Stomach smooth muscle (tissue), 2 donors: ENCODE measurements at regions not wholly inside any gene's neighbourhood (a gene's known extent, or its start where the extent isn't known, plus 50 kb on each side); places are given as distances from the start of the nearest gene placed in this dataset.
"Not testable (repeated sequence)": the region's sequence is repeated elsewhere in the genome, so short reads cannot be mapped to it uniquely, and the experiment has no call there.

Experiments used
- H3K27ac ChIP-seq: one replicate; pipeline ENCODE4 v1.7.0; 2013; ENCODE audit warnings: mild to moderate bottlenecking, low read length, inconsistent platforms
- H3K27me3 ChIP-seq, 2 donors: one replicate each; pipeline ENCODE4 v1.7.0; 2013; ENCODE audit warnings: low read length in 2 of 2; ENCODE audit not compliant: insufficient read depth in 2 of 2, control insufficient read depth in 1 of 2
- H3K36me3 ChIP-seq, 2 donors: one replicate each; pipeline ENCODE4 v1.7.0; 2013; ENCODE audit warnings: low read length in 2 of 2; ENCODE audit not compliant: control insufficient read depth in 2 of 2, insufficient read depth in 2 of 2
- H3K4me1 ChIP-seq: one replicate; pipeline ENCODE4 v1.7.0; 2013; ENCODE audit warnings: low read length; ENCODE audit not compliant: control insufficient read depth, insufficient read depth
- H3K4me3 ChIP-seq, 2 donors: one replicate each; pipeline ENCODE4 v1.7.0; 2013; ENCODE audit warnings: low read length in 2 of 2
- H3K9ac ChIP-seq, 2 donors: one replicate each; pipeline ENCODE4 v1.7.0; 2013; ENCODE audit warnings: low read length in 2 of 2, mild to moderate bottlenecking in 1 of 2
- H3K9me3 ChIP-seq, 2 donors: one replicate each; pipeline ENCODE4 v1.7.0; 2013; ENCODE audit warnings: low read length in 2 of 2; ENCODE audit not compliant: control insufficient read depth in 2 of 2
- donor health status: healthy.
- donor health status: Pancreatic carcinoma.

- Histone ChIP-seq H3K36me3 (no peaks in the 10 kb centered on the region), H3K27me3 (no peaks in the 10 kb centered on the region), H3K9ac (no peak overlapping the region), H3K9me3 (no peaks in the 10 kb centered on the region), H3K4me1 (no peaks in the 10 kb centered on the region), H3K4me3 (no peak overlapping the region), H3K27ac (no peak overlapping the region)
Observed at GRCh38 chr3:20743553-20744321, 557.7 kb upstream of the SGO1 start.

GRCh38 chr3:20742903-20743552 is 557.0 kb upstream of the SGO1 start:
- Histone ChIP-seq H3K4me1 (no peaks in the 10 kb centered on the region), H3K9me3 (no peaks in the 10 kb centered on the region), H3K9ac (no peak overlapping the region), H3K27me3 (no peaks in the 10 kb centered on the region), H3K36me3 (no peaks in the 10 kb centered on the region), H3K27ac (no peak overlapping the region), H3K4me3 (no peak overlapping the region)

- H3K27ac ChIP-seq = no peak overlapping the region
- no peaks in the 10 kb centered on the region for H3K36me3 ChIP-seq
- H3K9me3 ChIP-seq = no peaks in the 10 kb centered on the region
- H3K27me3 ChIP-seq = no peaks in the 10 kb centered on the region
- H3K4me3 ChIP-seq = no peak overlapping the region
- no peaks in the 10 kb centered on the region for H3K4me1 ChIP-seq
- H3K9ac ChIP-seq = no peak overlapping the region
Observed at GRCh38 chr3:20741381-20741780, 555.4 kb upstream of the SGO1 start.

GRCh38 chr3:20739814-20740213 is 553.8 kb upstream of the SGO1 start:
- H3K27ac ChIP-seq = no peak overlapping the region
- no peaks in the 10 kb centered on the region for H3K27me3 ChIP-seq
- no peak overlapping the region for H3K4me3 ChIP-seq
- no peaks in the 10 kb centered on the region for H3K36me3 ChIP-seq
- H3K9me3 ChIP-seq = no peaks in the 10 kb centered on the region
- no peaks in the 10 kb centered on the region for H3K4me1 ChIP-seq
- no peak overlapping the region for H3K9ac ChIP-seq

- no peak overlapping the region for H3K27ac ChIP-seq
- no peak overlapping the region for H3K4me3 ChIP-seq
- no peaks in the 10 kb centered on the region for H3K27me3 ChIP-seq
- no peaks in the 10 kb centered on the region for H3K4me1 ChIP-seq
- no peaks in the 10 kb centered on the region for H3K36me3 ChIP-seq
- H3K9ac ChIP-seq = no peak overlapping the region
- H3K9me3 ChIP-seq = no peaks in the 10 kb centered on the region
Observed at GRCh38 chr3:20736287-20736852, 550.4 kb upstream of the SGO1 start.

GRCh38 chr3:20729185-20729584 is 543.2 kb upstream of the SGO1 start:
- H3K27me3 ChIP-seq = no peaks in the 10 kb centered on the region
- no peaks in the 10 kb centered on the region for H3K36me3 ChIP-seq

GRCh38 chr3:20726786-20727185 is 540.8 kb upstream of the SGO1 start:
- Histone ChIP-seq H3K27ac (no peak overlapping the region), H3K4me1 (no peaks in the 10 kb centered on the region), H3K27me3 (no peaks in the 10 kb centered on the region), H3K9ac (no peak overlapping the region), H3K36me3 (no peaks in the 10 kb centered on the region), H3K4me3 (no peak overlapping the region), H3K9me3 (no peaks in the 10 kb centered on the region)

More at GRCh38 chr3:20729185-20729584, 543.2 kb upstream of the SGO1 start:
- Histone ChIP-seq H3K9ac (no peak overlapping the region), H3K4me1 (no peaks in the 10 kb centered on the region), H3K4me3 (no peak overlapping the region), H3K27ac (no peak overlapping the region), H3K9me3 (no peaks in the 10 kb centered on the region)

GRCh38 chr3:20724241-20724640 is 538.2 kb upstream of the SGO1 start:
- H3K4me3 ChIP-seq = no peak overlapping the region
- H3K4me1 ChIP-seq = no peaks in the 10 kb centered on the region
- H3K9me3 ChIP-seq = no peaks in the 10 kb centered on the region
- H3K9ac ChIP-seq = no peak overlapping the region
- no peak overlapping the region for H3K27ac ChIP-seq
- no peaks in the 10 kb centered on the region for H3K36me3 ChIP-seq
- no peaks in the 10 kb centered on the region for H3K27me3 ChIP-seq

GRCh38 chr3:20716425-20716824 is 530.4 kb upstream of the SGO1 start:
- H3K27ac ChIP-seq, H3K9me3 ChIP-seq, H3K4me1 ChIP-seq, H3K9ac ChIP-seq, H3K4me3 ChIP-seq, H3K36me3 ChIP-seq, H3K27me3 ChIP-seq: not testable (repeated sequence)

GRCh38 chr3:20701641-20702040 is 515.6 kb upstream of the SGO1 start:
- no peaks in the 10 kb centered on the region for H3K27me3 ChIP-seq
- H3K9ac ChIP-seq = no peak overlapping the region
- no peak overlapping the region for H3K27ac ChIP-seq
- H3K36me3 ChIP-seq = no peaks in the 10 kb centered on the region
- H3K9me3 ChIP-seq = no peaks in the 10 kb centered on the region
- no peaks in the 10 kb centered on the region for H3K4me1 ChIP-seq
- no peak overlapping the region for H3K4me3 ChIP-seq

GRCh38 chr3:20700714-20701113 is 514.7 kb upstream of the SGO1 start:
- H3K4me3 ChIP-seq = no peak overlapping the region
- no peak overlapping the region for H3K27ac ChIP-seq
- no peaks in the 10 kb centered on the region for H3K9me3 ChIP-seq
- H3K9ac ChIP-seq = no peak overlapping the region
- no peaks in the 10 kb centered on the region for H3K27me3 ChIP-seq
- no peaks in the 10 kb centered on the region for H3K36me3 ChIP-seq
- no peaks in the 10 kb centered on the region for H3K4me1 ChIP-seq
